ENCODE measurements at regions not wholly inside any gene's neighbourhood (a gene's known extent, or its start where the extent isn't known, plus 50 kb on each side); places are given as distances from the start of the nearest gene placed in this dataset.

DNA sequence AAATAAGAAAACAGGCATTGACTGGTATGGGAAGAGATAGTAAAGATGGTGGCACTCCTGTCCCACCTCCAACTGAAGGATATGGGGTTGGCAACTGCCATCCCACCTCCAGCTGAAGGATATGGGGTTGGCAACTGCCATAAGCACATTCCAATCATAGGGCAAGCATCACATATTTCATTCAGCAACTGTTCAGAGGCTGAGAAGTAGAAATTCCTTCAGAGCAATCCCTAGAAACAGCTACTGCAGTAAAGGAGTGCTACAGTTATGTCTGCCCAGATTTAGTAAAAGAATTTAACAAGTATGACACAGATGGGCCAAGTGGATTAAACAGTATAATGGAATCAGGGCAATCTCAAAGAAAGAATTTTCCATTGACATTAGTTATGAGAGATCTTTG, 156.8 kb downstream of the IMPG2 start:
- no peaks in the 10 kb centered on the region for H3K9me1 ChIP-seq (ENCODE audit: insufficient read depth, low read length)
- H3K14ac ChIP-seq (replicated peaks; ENCODE audit: low read depth, low read length) = no peak overlapping the region
- H4K5ac ChIP-seq (ENCODE audit: low read depth, low read length) = no peak overlapping the region
- no peak overlapping the region for H2AFZ ChIP-seq (replicated peaks; ENCODE audit: low read length, poor library complexity)
- H4K91ac ChIP-seq (ENCODE audit: insufficient read depth, low read depth, low read length) = no peak overlapping the region
- no peaks in the 10 kb centered on the region for H3K9me3 ChIP-seq (ENCODE audit: control insufficient read depth, insufficient read depth, low read length)
- intact Hi-C loops (cut with micrococcal nuclease) (no loop called here), in situ Hi-C loops (cut with MboI; ENCODE audit: low sequenced_read_pairs) (no loop called here), dilution Hi-C loops (cut with HindIII; ENCODE audit: low sequenced_read_pairs, unreplicated experiment) (no loop called here)
- BruUV-seq (replicated peaks) = no TSS peak
- H2AK9ac ChIP-seq (replicated peaks; ENCODE audit: low read depth, low read length, poor library complexity) = no peak overlapping the region
- no peak overlapping the region for H2BK120ac ChIP-seq (ENCODE audit: low read depth, low read length)
- H3K9ac ChIP-seq (ENCODE audit: low read depth, low read length) = no peak overlapping the region
- H2BK20ac ChIP-seq (ENCODE audit: low read depth, low read length) = no peak overlapping the region
- no peak for TF ChIP-seq MXI1 (IDR thresholded peaks at IDR 0.05; ENCODE audit: borderline replicate concordance, low read depth, low read length)
- no peak for TF ChIP-seq CEBPB (IDR thresholded peaks at IDR 0.05; ENCODE audit: low read depth, low read length)
- no peak for TF ChIP-seq FOS (IDR thresholded peaks at IDR 0.05; ENCODE audit: low read depth, low read length)
- no peak for TF ChIP-seq SMC3 (IDR thresholded peaks at IDR 0.05; ENCODE audit: low read depth, low read length)
- TF ChIP-seq MAZ (IDR thresholded peaks at IDR 0.05; ENCODE audit: borderline replicate concordance, low read depth, low read length) = no peak
- no peak for TF ChIP-seq RAD21 (IDR thresholded peaks at IDR 0.05; ENCODE audit: low read length)
- TF ChIP-seq RFX5 (IDR thresholded peaks at IDR 0.05; ENCODE audit: low read depth, low read length) = no peak
- no peak for TF ChIP-seq MAFK (IDR thresholded peaks at IDR 0.05; ENCODE audit: low read depth, low read length)
- TF ChIP-seq NFE2L2 (IDR thresholded peaks at IDR 0.05; ENCODE audit: low read depth, low read length) = no peak
- TF ChIP-seq, protein P1, sequence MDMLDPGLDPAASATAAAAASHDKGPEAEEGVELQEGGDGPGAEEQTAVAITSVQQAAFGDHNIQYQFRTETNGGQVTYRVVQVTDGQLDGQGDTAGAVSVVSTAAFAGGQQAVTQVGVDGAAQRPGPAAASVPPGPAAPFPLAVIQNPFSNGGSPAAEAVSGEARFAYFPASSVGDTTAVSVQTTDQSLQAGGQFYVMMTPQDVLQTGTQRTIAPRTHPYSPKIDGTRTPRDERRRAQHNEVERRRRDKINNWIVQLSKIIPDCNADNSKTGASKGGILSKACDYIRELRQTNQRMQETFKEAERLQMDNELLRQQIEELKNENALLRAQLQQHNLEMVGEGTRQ (IDR thresholded peaks at IDR 0.05; ENCODE audit: low read depth, low read length) = no peak
- no peak for TF ChIP-seq CHD1 (IDR thresholded peaks at IDR 0.05; ENCODE audit: low read depth, low read length)
- no peak for TF ChIP-seq POLR2A (IDR thresholded peaks at IDR 0.05; ENCODE audit: low read depth, low read length)
- TF ChIP-seq RCOR1 (IDR thresholded peaks at IDR 0.05; ENCODE audit: insufficient replicate concordance, low read length) = no peak
- no peak for TF ChIP-seq BHLHE40 (IDR thresholded peaks at IDR 0.05; ENCODE audit: low read depth, low read length)
- TF ChIP-seq ELK1 (IDR thresholded peaks at IDR 0.05; ENCODE audit: borderline replicate concordance, low read depth, low read length) = no peak
- TF ChIP-seq, protein P2, sequence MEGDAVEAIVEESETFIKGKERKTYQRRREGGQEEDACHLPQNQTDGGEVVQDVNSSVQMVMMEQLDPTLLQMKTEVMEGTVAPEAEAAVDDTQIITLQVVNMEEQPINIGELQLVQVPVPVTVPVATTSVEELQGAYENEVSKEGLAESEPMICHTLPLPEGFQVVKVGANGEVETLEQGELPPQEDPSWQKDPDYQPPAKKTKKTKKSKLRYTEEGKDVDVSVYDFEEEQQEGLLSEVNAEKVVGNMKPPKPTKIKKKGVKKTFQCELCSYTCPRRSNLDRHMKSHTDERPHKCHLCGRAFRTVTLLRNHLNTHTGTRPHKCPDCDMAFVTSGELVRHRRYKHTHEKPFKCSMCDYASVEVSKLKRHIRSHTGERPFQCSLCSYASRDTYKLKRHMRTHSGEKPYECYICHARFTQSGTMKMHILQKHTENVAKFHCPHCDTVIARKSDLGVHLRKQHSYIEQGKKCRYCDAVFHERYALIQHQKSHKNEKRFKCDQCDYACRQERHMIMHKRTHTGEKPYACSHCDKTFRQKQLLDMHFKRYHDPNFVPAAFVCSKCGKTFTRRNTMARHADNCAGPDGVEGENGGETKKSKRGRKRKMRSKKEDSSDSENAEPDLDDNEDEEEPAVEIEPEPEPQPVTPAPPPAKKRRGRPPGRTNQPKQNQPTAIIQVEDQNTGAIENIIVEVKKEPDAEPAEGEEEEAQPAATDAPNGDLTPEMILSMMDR (conservative IDR thresholded peaks at IDR 0.05; ENCODE audit: low read depth, low read length) = no peak
- H2BK15ac ChIP-seq (ENCODE audit: low read depth, low read length) = no peak overlapping the region
- H4K20me1 ChIP-seq (ENCODE audit: insufficient read depth, low read length) = no peaks in the 10 kb centered on the region
- CTCF ChIA-PET = no interaction called here
- H3K4ac ChIP-seq (ENCODE audit: low read depth, low read length) = no peak overlapping the region
- H3K79me1 ChIP-seq (ENCODE audit: low read depth in 1 of 2, low read length in 2 of 2) = no peaks in the 10 kb centered on the region
- no peak overlapping the region for H2BK5ac ChIP-seq (ENCODE audit: low read depth, low read length, poor library complexity, severe bottlenecking)
- ATAC-seq (ENCODE audit: low read depth) = peak; percentile 40; the same call in 1 of the 2 replicates
- POLR2A ChIA-PET (ENCODE audit: unreplicated experiment) = no interaction called here
- H3K4me3 ChIP-seq (ENCODE audit: insufficient read depth, low read depth, low read length) = no peak overlapping the region
- no peak overlapping the region for H3K27ac ChIP-seq (ENCODE audit: insufficient read depth, low read length)
- no peak overlapping the region for H4K8ac ChIP-seq (ENCODE audit: low read depth in 2 of 2, low read length in 2 of 2)
- no peak overlapping the region for H3K56ac ChIP-seq (ENCODE audit: extremely low read depth, insufficient read depth, low read length)
- no peak overlapping the region for H3K23ac ChIP-seq (ENCODE audit: low read depth, low read length)
- no peak overlapping the region for H3K4me2 ChIP-seq (ENCODE audit: low read depth, low read length)
- H3K4me1 ChIP-seq (ENCODE audit: control insufficient read depth, insufficient read depth, low read length) = no peaks in the 10 kb centered on the region
- DNase-seq = no peak
- H2AK5ac ChIP-seq (ENCODE audit: low read depth, low read length) = no peak overlapping the region
- H3K18ac ChIP-seq (ENCODE audit: low read depth, low read length) = no peak overlapping the region
- no peaks in the 10 kb centered on the region for H3K36me3 ChIP-seq (ENCODE audit: control insufficient read depth, insufficient read depth, low read length)
- H3K27me3 ChIP-seq (ENCODE audit: control insufficient read depth, insufficient read depth, low read length) = no peaks in the 10 kb centered on the region; the same call in 1 of the 2 replicates

Measured in IMR-90 (cell line).